Fibroblast of lung (primary cell): ENCODE measurements at regions not wholly inside any gene's neighbourhood (a gene's known extent, or its start where the extent isn't known, plus 50 kb on each side); places are given as distances from the start of the nearest gene placed in this dataset.

Experiments
- DNase-seq, 2 donors: peaks; one replicate each; pipeline versions ENCODE4 v3.0.0 to v3.0.0-alpha.2; 2010; ENCODE audit warnings: low read depth in 2 of 2
- H2AFZ ChIP-seq: 2 replicates; pipeline ENCODE4 v1.5.1; 2012; ENCODE audit warnings: low read length, control low read depth, inconsistent platforms
- H3K27ac ChIP-seq: 2 replicates; pipeline ENCODE4 v1.5.1; 2011; ENCODE audit warnings: low read length, control low read depth; ENCODE audit not compliant: insufficient read depth
- H3K27me3 ChIP-seq: 2 replicates; pipeline ENCODE4 v1.5.1; 2011; ENCODE audit warnings: mild to moderate bottlenecking, low read length; ENCODE audit not compliant: control insufficient read depth, insufficient read depth
- H3K36me3 ChIP-seq: 2 replicates; pipeline ENCODE4 v1.5.1; 2011; ENCODE audit warnings: low read length; ENCODE audit not compliant: control insufficient read depth, insufficient read depth
- H3K4me1 ChIP-seq: 2 replicates; pipeline ENCODE4 v1.5.1; 2011; ENCODE audit warnings: low read length; ENCODE audit not compliant: control insufficient read depth, insufficient read depth; ENCODE audit errors: extremely low read depth
- H3K4me2 ChIP-seq: 2 replicates; pipeline ENCODE4 v1.5.1; 2011; ENCODE audit warnings: low read length, control low read depth; ENCODE audit not compliant: insufficient read depth; ENCODE audit errors: extremely low read depth
- H3K4me3 ChIP-seq, 4 experiments: fragments of 200-600 bp in 1 of 4; sonication (generic) in 1 of 4; replicated peaks in 1 of 4; 2 replicates each; pipeline ENCODE4 v1.5.1; 2011 to 2016; ENCODE audit warnings: low read length in 4 of 4, low read depth in 3 of 4, mild to moderate bottlenecking in 3 of 4, control low read depth in 2 of 4, inconsistent platforms in 1 of 4, mixed read lengths in 1 of 4; ENCODE audit not compliant: insufficient read depth in 1 of 4; ENCODE audit errors: control extremely low read depth in 1 of 4
- H3K79me2 ChIP-seq: 2 replicates; pipeline ENCODE4 v1.5.1; 2012; ENCODE audit warnings: mild to moderate bottlenecking, low read length, inconsistent platforms; ENCODE audit not compliant: control insufficient read depth, insufficient read depth
- H3K9ac ChIP-seq: 2 replicates; pipeline ENCODE4 v1.5.1; 2011; ENCODE audit warnings: mild to moderate bottlenecking, low read length, control low read depth; ENCODE audit not compliant: insufficient read depth
- H3K9me3 ChIP-seq: 2 replicates; pipeline ENCODE4 v1.5.1; 2012; ENCODE audit warnings: low read depth, low read length; ENCODE audit not compliant: control insufficient read depth, insufficient read depth
- H4K20me1 ChIP-seq: 2 replicates; pipeline ENCODE4 v1.5.1; 2011; ENCODE audit warnings: low read length; ENCODE audit not compliant: control insufficient read depth, insufficient read depth; ENCODE audit errors: extremely low read depth
- EZH2 ChIP-seq: IDR thresholded peaks from 2 replicates; pipeline ENCODE4 v1.5.1; 2012; ENCODE audit warnings: low read length, control low read depth, mild to moderate bottlenecking; ENCODE audit errors: missing control alignments
- TF ChIP-seq, protein P1 (sequence below), 2 donors: IDR thresholded peaks in 1 of 2; conservative IDR thresholded peaks in 1 of 2; 1 replicate in 1 of 2; 2 replicates in 1 of 2; pipeline ENCODE4 v1.5.1; 2011 to 2012; ENCODE audit warnings: low read length in 2 of 2, control low read depth in 1 of 2, inconsistent platforms in 1 of 2, low read depth in 1 of 2, mild to moderate bottlenecking in 1 of 2

DNA sequence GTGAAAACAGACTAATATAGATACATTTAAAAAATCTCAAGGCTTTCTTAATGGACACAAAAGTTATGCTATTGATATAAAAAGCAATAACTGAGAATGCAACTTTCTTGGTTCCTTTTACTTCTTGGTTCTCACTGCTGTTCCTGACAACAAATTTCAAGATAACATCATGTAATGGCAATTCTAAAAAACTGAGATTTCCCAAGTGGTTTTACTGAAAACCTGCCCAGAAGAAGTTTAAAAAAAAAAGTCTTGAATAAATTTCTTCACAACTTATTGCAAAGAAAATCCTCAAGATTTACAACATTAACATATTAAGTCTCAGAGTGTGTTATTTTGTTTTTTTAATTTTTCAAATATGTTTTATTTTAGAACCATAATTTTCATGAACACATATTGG, 302.8 kb upstream of the COX7C start:
- Histone ChIP-seq H4K20me1 (no peaks in the 10 kb centered on the region), H3K27me3 (no peaks in the 10 kb centered on the region), H3K79me2 (no peaks in the 10 kb centered on the region), H3K4me2 (no peak overlapping the region), H3K9me3 (no peaks in the 10 kb centered on the region), H3K4me1 (no peaks in the 10 kb centered on the region), H3K9ac (no peak overlapping the region), H3K27ac (no peak overlapping the region), H2AFZ (no peak overlapping the region), H3K4me3 (no peak overlapping the region), H3K36me3 (no peaks in the 10 kb centered on the region)
- no peak for TF ChIP-seq EZH2
- TF ChIP-seq, protein P1, sequence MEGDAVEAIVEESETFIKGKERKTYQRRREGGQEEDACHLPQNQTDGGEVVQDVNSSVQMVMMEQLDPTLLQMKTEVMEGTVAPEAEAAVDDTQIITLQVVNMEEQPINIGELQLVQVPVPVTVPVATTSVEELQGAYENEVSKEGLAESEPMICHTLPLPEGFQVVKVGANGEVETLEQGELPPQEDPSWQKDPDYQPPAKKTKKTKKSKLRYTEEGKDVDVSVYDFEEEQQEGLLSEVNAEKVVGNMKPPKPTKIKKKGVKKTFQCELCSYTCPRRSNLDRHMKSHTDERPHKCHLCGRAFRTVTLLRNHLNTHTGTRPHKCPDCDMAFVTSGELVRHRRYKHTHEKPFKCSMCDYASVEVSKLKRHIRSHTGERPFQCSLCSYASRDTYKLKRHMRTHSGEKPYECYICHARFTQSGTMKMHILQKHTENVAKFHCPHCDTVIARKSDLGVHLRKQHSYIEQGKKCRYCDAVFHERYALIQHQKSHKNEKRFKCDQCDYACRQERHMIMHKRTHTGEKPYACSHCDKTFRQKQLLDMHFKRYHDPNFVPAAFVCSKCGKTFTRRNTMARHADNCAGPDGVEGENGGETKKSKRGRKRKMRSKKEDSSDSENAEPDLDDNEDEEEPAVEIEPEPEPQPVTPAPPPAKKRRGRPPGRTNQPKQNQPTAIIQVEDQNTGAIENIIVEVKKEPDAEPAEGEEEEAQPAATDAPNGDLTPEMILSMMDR (conservative IDR thresholded peaks at IDR 0.05 in 1 of 2, IDR thresholded peaks at IDR 0.05 in 1 of 2; ENCODE audit: low read depth in 1 of 2, low read length in 2 of 2) = no peak
- no peak for DNase-seq

DNA sequence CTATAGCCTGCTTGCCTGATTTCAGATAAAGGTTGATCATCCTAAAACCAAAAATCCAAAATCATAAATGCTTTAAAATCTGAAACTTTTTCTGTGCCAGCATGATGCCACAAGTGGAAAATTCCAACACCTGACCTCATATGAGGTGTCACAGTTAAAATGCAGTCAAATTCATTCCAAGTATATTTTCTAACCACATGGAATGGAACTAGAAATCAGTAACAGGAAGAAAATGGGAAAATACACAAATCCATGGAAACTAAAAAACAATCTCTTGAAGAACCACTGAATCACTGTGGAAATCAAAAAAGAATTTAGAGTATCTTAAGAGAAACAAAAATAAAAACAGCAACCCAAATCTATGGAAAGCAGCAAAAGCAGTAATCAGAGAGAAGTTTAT, 297.5 kb upstream of the COX7C start:
- Histone ChIP-seq H2AFZ (no peak overlapping the region), H3K4me1 (no peaks in the 10 kb centered on the region), H3K79me2 (no peaks in the 10 kb centered on the region), H4K20me1 (no peaks in the 10 kb centered on the region), H3K27me3 (no peaks in the 10 kb centered on the region), H3K4me3 (no peak overlapping the region), H3K9ac (no peak overlapping the region), H3K27ac (no peak overlapping the region), H3K4me2 (no peak overlapping the region), H3K36me3 (no peaks in the 10 kb centered on the region), H3K9me3 (no peaks in the 10 kb centered on the region)
- TF ChIP-seq EZH2 = no peak
- TF ChIP-seq, protein P1 (conservative IDR thresholded peaks at IDR 0.05 in 1 of 2, IDR thresholded peaks at IDR 0.05 in 1 of 2; ENCODE audit: low read depth in 1 of 2, low read length in 2 of 2) = no peak
- peak in 1 of 2 donors; percentile 30 for DNase-seq

DNA sequence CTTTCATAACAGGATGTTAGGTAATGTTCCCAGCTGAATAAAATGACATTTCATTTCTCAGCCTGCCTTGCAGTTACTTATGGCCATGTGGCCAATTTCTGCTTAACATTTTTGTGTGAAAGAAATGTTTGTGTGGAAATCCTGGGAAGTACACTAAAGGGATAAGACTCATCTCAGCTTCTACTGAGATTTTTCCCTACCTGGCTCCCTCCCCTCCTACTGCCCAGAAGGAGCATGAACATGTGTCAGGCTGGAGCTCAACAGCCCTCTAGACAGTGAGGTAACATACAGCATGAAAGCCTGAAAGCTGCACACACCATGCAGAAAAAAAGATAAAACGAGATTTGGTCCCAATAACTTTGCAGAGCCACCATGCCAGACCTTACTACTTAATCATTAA, 288.4 kb upstream of the COX7C start:
- no peak for TF ChIP-seq EZH2
- TF ChIP-seq, protein P1 (conservative IDR thresholded peaks at IDR 0.05 in 1 of 2, IDR thresholded peaks at IDR 0.05 in 1 of 2; ENCODE audit: low read depth in 1 of 2, low read length in 2 of 2) = no peak
- Histone ChIP-seq H3K36me3 (no peaks in the 10 kb centered on the region), H3K9me3 (no peaks in the 10 kb centered on the region), H3K27me3 (no peaks in the 10 kb centered on the region), H3K27ac (no peak overlapping the region), H2AFZ (no peak overlapping the region), H3K4me1 (no peaks in the 10 kb centered on the region), H3K9ac (no peak overlapping the region), H3K79me2 (no peaks in the 10 kb centered on the region), H4K20me1 (no peaks in the 10 kb centered on the region), H3K4me3 (no peak overlapping the region), H3K4me2 (no peak overlapping the region)
- no peak for DNase-seq
